T47D (cell line): ENCODE measurements at regions not wholly inside any gene's neighbourhood (a gene's known extent, or its start where the extent isn't known, plus 50 kb on each side); places are given as distances from the start of the nearest gene placed in this dataset.

Experiments
- DNase-seq, 2 experiments: peaks; one replicate each; pipeline versions ENCODE4 v3.0.0 to v3.0.0-alpha.2; 2011 to 2012; ENCODE audit warnings: low read depth in 1 of 2, low spot score in 1 of 2
- JUND ChIP-seq: IDR thresholded peaks from 2 replicates; pipeline ENCODE4 v1.6.1; 2012; ENCODE audit warnings: low read depth
- in situ Hi-C: cut with HindIII; loops from 2 replicates; pipeline ENCODE4 v1.10.0; 2016; ENCODE audit warnings: low sequenced_read_pairs, low pct_unique_long_range_greater_than_20kb

- no peak for DNase-seq
- no peak for TF ChIP-seq JUND
- in situ Hi-C loops: no loop called here
These were observed 1438.6 kb downstream of the UQCRFS1 start for GRCh38 chr19:27774337-27774736.

- in situ Hi-C loops: no loop called here
- TF ChIP-seq JUND: no peak
- DNase-seq: no peak
These were observed 1439.4 kb downstream of the UQCRFS1 start for GRCh38 chr19:27773318-27774094.

- no peak for DNase-seq
- no peak for TF ChIP-seq JUND
- in situ Hi-C loops: no loop called here
These were observed 1440.9 kb downstream of the UQCRFS1 start for GRCh38 chr19:27772059-27772458.

GRCh38 chr19:27770095-27770494 is 1442.9 kb downstream of the UQCRFS1 start:
- no peak for DNase-seq
- TF ChIP-seq JUND: no peak
- in situ Hi-C loops: no loop called here

- in situ Hi-C loops: no loop called here
- no peak for TF ChIP-seq JUND
- DNase-seq: no peak
These were observed 1445.7 kb downstream of the UQCRFS1 start for GRCh38 chr19:27767234-27767633.

- in situ Hi-C loops: no loop called here
- no peak for DNase-seq
- no peak for TF ChIP-seq JUND
These were observed 1446.8 kb downstream of the UQCRFS1 start for GRCh38 chr19:27765912-27766725.

- no peak for TF ChIP-seq JUND
- DNase-seq: no peak
- in situ Hi-C loops: no loop called here
These were observed 1447.6 kb downstream of the UQCRFS1 start for GRCh38 chr19:27765397-27765796.

- in situ Hi-C loops: no loop called here
- TF ChIP-seq JUND: no peak
- DNase-seq: no peak
These were observed 1448.7 kb downstream of the UQCRFS1 start for GRCh38 chr19:27764186-27764804.

- no peak for DNase-seq
- in situ Hi-C loops: no loop called here
- no peak for TF ChIP-seq JUND
These were observed 1450.0 kb downstream of the UQCRFS1 start for GRCh38 chr19:27762933-27763332.

GRCh38 chr19:27759896-27760295 is 1453.1 kb downstream of the UQCRFS1 start:
- in situ Hi-C loops: no loop called here
- no peak for DNase-seq
- no peak for TF ChIP-seq JUND

- TF ChIP-seq JUND: no peak
- in situ Hi-C loops: no loop called here
These were observed 1454.1 kb downstream of the UQCRFS1 start for GRCh38 chr19:27758626-27759505.

GRCh38 chr19:27754700-27755099 is 1458.3 kb downstream of the UQCRFS1 start:
- DNase-seq: no peak
- in situ Hi-C loops: no loop called here
- TF ChIP-seq JUND: no peak

More at GRCh38 chr19:27758626-27759505, 1454.1 kb downstream of the UQCRFS1 start:
- no peak for DNase-seq
